A673 (cell line): ENCODE measurements at regions not wholly inside any gene's neighbourhood (a gene's known extent, or its start where the extent isn't known, plus 50 kb on each side); places are given as distances from the start of the nearest gene placed in this dataset.

Source experiments
- EZH2 ChIP-seq: fragments of 200-600 bp; sonication (generic); IDR thresholded peaks from 2 replicates; pipeline ENCODE4 v1.6.1; 2017; ENCODE audit warnings: borderline replicate concordance, low read depth, mild to moderate bottlenecking, mixed read lengths, antibody characterized with exemption, low read length; ENCODE audit not compliant: poor library complexity, severe bottlenecking
- TF ChIP-seq, protein P1 (sequence below): fragments of 300-800, 200-600 bp; sonication (generic); conservative IDR thresholded peaks from 2 replicates; pipeline ENCODE4 v1.5.1; 2017; ENCODE audit warnings: low read depth, mild to moderate bottlenecking, antibody characterized with exemption, low read length, moderate library complexity, mixed read lengths

DNA sequence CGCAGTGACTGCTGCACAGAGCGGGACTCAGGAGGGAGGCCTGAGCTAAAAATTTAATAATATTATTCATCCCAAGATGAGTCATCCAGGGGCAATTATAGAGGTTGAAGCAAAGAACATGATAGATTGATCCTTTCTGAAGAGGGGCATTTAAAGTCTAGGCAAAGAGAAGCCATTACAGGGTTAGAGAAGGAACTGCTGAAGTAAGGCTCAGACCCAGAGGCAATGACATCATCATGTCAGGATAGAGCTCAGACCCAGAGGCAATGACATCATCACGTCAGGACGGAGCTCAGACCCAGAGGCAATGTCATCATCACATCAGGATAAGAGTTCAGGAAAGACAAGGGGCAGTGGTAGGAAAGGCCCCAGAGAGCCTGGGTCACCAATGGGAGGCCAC, 184.0 kb downstream of the TMEM18 start:
- TF ChIP-seq, protein P1, sequence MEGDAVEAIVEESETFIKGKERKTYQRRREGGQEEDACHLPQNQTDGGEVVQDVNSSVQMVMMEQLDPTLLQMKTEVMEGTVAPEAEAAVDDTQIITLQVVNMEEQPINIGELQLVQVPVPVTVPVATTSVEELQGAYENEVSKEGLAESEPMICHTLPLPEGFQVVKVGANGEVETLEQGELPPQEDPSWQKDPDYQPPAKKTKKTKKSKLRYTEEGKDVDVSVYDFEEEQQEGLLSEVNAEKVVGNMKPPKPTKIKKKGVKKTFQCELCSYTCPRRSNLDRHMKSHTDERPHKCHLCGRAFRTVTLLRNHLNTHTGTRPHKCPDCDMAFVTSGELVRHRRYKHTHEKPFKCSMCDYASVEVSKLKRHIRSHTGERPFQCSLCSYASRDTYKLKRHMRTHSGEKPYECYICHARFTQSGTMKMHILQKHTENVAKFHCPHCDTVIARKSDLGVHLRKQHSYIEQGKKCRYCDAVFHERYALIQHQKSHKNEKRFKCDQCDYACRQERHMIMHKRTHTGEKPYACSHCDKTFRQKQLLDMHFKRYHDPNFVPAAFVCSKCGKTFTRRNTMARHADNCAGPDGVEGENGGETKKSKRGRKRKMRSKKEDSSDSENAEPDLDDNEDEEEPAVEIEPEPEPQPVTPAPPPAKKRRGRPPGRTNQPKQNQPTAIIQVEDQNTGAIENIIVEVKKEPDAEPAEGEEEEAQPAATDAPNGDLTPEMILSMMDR: no peak
- TF ChIP-seq EZH2: no peak
